22Rv1 (cell line): ENCODE measurements at regions not wholly inside any gene's neighbourhood (a gene's known extent, or its start where the extent isn't known, plus 50 kb on each side); places are given as distances from the start of the nearest gene placed in this dataset.

Source experiments
- CTCF ChIP-seq: fragments of 450-650 bp; IDR thresholded peaks from 2 replicates; pipeline ENCODE4 v1.5.1; 2017; ENCODE audit warnings: mild to moderate bottlenecking
- ZFX ChIP-seq: fragments of 450-650 bp; IDR thresholded peaks from 2 replicates; pipeline ENCODE4 v1.6.1; 2017; ENCODE audit warnings: antibody characterized with exemption, borderline replicate concordance

DNA sequence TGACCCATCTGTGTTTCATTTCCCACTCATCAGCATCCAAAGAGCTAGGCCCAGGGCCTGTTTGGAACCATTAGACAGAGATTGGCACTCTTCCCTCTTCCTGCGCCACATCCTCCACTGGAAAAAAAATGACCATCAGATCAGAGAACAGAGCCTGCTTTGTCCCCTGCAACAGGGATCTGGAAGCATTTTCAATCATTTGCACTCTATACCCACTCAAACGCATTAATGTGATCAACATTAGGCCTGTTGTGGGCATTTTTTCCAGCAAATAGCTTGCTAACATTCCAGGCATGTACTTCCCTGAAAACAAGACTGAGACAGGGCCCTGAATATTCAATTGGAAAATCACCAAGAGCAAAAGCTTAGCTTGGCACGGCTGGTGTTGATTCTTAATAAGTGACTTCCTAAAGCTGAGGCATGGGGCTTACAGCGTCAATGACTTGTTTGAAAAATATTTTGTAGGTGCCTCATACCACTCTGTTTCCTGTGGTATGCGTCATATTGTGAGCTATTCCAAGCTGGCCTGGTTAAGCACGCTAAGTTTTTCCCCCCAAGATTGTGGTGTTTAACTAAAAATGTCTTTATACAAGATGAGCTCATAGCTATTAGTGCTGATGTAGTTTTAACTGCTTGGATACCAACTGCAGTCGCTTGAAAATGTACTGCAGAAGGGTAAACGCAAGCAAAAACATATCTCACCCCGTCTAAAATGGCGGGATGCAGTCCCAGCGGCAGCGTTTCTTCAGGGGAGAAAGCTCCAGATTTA, 404.4 kb downstream of the SPRY2 start:
- TF ChIP-seq ZFX (no peak), CTCF (no peak)
